ENCODE measurements at regions not wholly inside any gene's neighbourhood (a gene's known extent, or its start where the extent isn't known, plus 50 kb on each side); places are given as distances from the start of the nearest gene placed in this dataset.

DNA sequence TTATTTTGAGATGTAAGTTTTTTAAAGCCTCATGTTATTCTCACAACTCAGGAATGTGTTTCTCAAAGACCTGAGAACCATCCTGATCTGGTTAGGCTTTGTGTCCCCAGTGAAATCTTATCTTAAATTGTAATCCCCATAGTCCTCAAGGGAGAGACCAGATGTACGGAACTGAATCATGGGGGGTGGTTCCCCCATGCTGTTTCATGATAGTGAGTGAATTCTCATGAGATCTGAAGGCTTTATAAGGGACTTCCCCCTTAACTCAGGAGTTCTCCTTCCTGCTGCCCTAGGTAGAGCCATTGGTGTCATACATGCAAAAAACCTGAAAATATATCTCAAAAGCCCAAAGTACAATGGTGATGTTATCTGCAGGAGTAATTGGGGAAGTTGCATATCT lies 836.7 kb downstream of the CBLN2 start:
- Mint-ChIP-seq H3K36me3 (no peaks in the 10 kb centered on the region), H3K27me3 (no peaks in the 10 kb centered on the region), H3K4me1 (no peaks in the 10 kb centered on the region), H3K4me3 (no peak overlapping the region), H3K9me3 (no peaks in the 10 kb centered on the region), H3K27ac (no peak overlapping the region)
- CTCF ChIA-PET = no interaction called here
- no peak for DNase-seq

DNA sequence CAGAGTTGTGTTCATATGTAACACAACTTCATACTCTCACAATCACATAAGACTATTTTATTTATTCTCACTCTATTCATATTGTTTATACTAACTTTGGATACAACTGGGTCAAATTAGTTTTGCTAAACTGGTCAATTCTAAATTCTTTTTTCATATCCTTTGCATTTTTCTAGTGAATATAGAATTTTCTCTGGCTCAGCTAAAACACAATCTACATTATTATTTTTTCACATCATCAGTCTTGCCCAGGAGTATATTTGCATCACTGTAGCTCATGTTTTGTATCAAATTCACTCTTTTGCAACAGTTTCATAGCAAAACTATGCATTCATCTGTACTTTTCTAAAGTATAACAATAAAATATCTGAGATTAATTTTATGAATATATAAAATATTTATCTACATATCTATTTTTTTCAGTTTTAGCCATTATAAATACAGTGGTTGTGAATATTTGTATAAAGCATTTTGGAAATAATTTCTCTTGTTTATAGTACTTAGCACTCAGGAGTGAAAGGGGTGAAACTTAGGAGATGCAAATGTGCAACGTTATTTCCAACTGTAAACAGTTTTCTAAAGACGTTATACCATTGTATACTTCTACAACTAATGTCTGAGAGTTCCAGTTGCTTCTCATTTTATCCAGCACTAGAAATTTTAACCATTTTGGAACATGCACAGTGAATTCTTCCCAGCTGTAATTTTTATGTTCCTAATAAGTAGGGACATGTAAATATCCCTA lies 854.6 kb downstream of the CBLN2 start:
- no peak overlapping the region for H3K4me3 Mint-ChIP-seq
- H3K27ac Mint-ChIP-seq = no peak overlapping the region
- no peak for DNase-seq
- no peaks in the 10 kb centered on the region for H3K36me3 Mint-ChIP-seq
- no peaks in the 10 kb centered on the region for H3K27me3 Mint-ChIP-seq
- no peaks in the 10 kb centered on the region for H3K4me1 Mint-ChIP-seq
- no peaks in the 10 kb centered on the region for H3K9me3 Mint-ChIP-seq
- CTCF ChIA-PET = no interaction called here

DNA sequence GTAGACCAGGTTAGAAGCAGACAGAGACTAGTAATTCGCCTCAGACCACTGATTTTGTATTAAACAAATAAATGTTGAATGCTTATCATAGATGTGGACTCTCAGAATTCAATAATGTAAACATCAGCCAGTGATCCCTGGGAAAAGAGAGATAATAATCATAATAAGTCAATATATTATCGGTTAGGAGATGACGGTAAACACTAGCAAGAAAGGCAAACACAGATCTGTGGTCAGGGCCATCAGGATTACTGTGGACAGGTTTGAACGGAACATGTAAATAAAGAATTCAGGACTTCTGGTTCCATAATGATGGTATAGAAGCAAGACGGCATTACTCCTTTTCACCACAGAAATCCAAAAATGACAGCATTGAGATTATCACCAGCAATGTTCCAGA lies 861.6 kb downstream of the CBLN2 start:
- DNase-seq = no peak
- Mint-ChIP-seq H3K4me3 (no peak overlapping the region), H3K4me1 (no peaks in the 10 kb centered on the region), H3K27me3 (no peaks in the 10 kb centered on the region), H3K27ac (no peak overlapping the region), H3K9me3 (no peaks in the 10 kb centered on the region), H3K36me3 (no peaks in the 10 kb centered on the region)
- CTCF ChIA-PET = no interaction called here

DNA sequence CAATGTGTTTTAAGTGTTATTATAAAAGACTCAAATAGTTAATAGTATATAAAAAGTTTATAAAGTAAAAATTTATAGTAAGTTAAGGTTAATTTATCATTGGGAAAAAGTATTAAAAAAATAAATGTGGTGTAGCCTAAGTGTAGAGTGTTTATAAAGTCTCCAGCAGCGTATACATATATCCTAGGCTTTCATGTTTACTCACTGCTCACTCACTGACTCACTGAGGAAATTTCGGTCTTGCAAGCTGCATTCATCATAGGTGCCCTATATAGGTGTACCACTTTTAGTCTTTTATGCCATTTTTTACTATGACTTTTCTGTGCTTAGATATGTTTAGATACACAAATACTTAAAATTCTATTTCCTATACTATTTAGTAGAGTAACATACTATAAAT lies 866.0 kb downstream of the CBLN2 start:
- no peaks in the 10 kb centered on the region for H3K9me3 Mint-ChIP-seq

DNA sequence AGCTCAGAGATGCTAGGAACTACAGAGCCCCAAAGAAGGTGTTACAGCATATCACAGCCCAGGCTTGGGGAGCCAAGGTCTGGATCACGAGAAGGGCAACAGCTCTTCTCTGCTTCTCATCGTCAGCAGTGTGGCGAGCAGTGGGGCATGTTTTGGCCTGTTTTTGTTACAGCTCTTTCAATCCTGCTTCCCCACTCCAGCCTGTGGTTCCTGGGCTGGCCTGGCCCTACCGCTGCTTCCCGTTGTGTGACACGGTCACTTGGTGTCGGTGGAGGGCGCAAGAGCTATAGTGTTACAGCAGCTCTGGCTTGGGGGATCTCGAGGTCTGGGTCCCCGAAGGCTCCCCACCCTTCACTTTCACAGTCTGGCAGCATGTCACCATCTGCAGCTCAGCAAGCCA lies 870.2 kb downstream of the CBLN2 start:
- no peaks in the 10 kb centered on the region for H3K4me1 Mint-ChIP-seq
- H3K36me3 Mint-ChIP-seq = no peaks in the 10 kb centered on the region
- no peak for DNase-seq
- H3K9me3 Mint-ChIP-seq = no peaks in the 10 kb centered on the region
- no peaks in the 10 kb centered on the region for H3K27me3 Mint-ChIP-seq
- CTCF ChIA-PET = no interaction called here
- no peak overlapping the region for H3K4me3 Mint-ChIP-seq
- no peak overlapping the region for H3K27ac Mint-ChIP-seq

More for the DNA sequence above, 866.0 kb downstream of the CBLN2 start:
- CTCF ChIA-PET = no interaction called here
- H3K4me1 Mint-ChIP-seq = no peaks in the 10 kb centered on the region
- H3K36me3 Mint-ChIP-seq = no peaks in the 10 kb centered on the region
- DNase-seq = no peak
- H3K27me3 Mint-ChIP-seq = no peaks in the 10 kb centered on the region
- H3K27ac Mint-ChIP-seq = no peak overlapping the region
- no peak overlapping the region for H3K4me3 Mint-ChIP-seq

DNA sequence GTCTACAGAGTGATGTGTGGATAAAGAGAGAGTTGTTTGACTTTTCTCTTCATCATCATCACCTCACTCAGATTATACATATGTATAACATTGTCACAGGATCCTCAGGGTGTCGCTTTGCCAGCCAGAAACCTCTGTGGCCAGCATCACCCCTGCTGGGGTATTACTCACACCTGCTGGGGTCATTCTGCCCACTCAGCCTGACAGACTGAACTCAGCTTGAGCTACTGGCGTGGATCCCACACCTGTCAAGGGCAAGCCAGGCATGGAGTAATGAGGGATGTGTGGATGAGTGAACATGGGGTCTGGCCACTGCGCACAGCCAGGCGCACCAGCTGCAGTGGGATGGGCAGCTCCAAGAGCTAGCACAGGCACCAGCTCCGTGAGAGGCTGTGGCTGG lies 870.6 kb downstream of the CBLN2 start:
- Mint-ChIP-seq H3K36me3 (no peaks in the 10 kb centered on the region), H3K4me1 (no peaks in the 10 kb centered on the region), H3K27me3 (no peaks in the 10 kb centered on the region), H3K27ac (no peak overlapping the region), H3K9me3 (no peaks in the 10 kb centered on the region), H3K4me3 (no peak overlapping the region)
- CTCF ChIA-PET = no interaction called here
- DNase-seq = no peak

DNA sequence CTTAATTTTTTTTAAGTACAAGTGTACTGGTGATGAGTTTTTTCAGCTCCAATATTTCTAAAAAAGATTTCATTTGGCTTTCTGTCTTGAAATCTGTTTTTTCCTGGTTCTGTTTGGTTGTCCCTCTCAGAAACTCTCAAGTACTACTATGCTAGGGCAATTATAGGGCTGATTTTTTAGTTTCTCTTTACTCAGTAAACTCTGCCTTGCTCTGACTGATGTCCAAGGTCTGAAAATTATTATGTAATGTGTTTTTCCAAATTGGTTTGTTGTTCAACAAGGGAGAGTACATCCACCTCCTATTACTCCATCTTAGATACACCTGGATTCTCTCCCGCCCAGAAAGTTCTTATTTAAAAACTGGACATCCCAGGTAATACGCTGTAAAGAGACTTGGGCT lies 877.7 kb downstream of the CBLN2 start:
- Mint-ChIP-seq H3K27me3 (no peaks in the 10 kb centered on the region), H3K9me3 (no peaks in the 10 kb centered on the region)

DNA sequence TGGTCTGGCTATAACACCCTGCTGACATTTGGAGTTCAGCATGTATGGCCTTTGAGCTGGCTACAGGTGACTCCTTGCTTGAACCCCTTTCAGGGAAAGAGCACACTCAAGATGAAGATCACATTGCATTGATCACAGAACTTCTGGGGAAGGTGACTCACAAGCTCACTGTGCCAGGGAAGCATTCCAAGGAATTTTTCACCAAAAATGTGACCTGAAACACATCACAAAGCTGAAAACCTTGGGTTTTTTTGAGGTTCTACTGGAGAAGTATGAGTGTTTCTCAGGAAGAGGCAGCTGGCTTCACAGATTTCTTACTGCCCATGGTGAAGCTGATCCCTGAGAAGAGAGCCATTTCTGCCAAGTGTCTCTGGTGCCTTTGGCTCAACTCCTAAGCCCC lies 879.0 kb downstream of the CBLN2 start:
- Mint-ChIP-seq H3K27me3 (no peaks in the 10 kb centered on the region), H3K4me1 (no peaks in the 10 kb centered on the region), H3K9me3 (no peaks in the 10 kb centered on the region), H3K27ac (no peak overlapping the region), H3K36me3 (no peaks in the 10 kb centered on the region), H3K4me3 (no peak overlapping the region)
- DNase-seq = no peak
- CTCF ChIA-PET = no interaction called here

More for the DNA sequence above, 877.7 kb downstream of the CBLN2 start:
- no peaks in the 10 kb centered on the region for H3K36me3 Mint-ChIP-seq
- no peak overlapping the region for H3K27ac Mint-ChIP-seq
- CTCF ChIA-PET = no interaction called here
- H3K4me1 Mint-ChIP-seq = no peaks in the 10 kb centered on the region
- no peak for DNase-seq
- no peak overlapping the region for H3K4me3 Mint-ChIP-seq

DNA sequence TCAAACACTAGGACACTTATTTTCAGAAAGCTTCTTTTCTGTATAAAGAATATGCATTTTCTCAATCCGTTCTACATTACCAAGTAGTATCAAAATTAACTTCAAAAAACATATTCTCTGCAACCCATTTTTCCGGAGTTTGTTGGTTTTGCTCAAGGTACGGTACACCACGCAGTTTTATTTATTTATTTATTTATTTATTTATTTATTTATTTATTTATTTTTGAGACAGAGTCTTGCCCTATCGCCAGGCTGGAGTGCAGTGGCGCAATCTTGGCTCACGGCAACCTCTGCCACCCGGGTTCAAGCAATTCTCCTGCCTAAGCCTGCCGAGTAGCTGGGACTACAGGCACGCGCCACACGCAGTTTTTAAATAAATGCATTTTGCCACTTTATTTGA lies 900.3 kb downstream of the CBLN2 start:
- Mint-ChIP-seq H3K27ac (no peak overlapping the region), H3K4me3 (no peak overlapping the region), H3K4me1 (no peaks in the 10 kb centered on the region), H3K36me3 (no peaks in the 10 kb centered on the region), H3K27me3 (no peaks in the 10 kb centered on the region), H3K9me3 (no peaks in the 10 kb centered on the region)
- CTCF ChIA-PET = no interaction called here
- DNase-seq = no peak

DNA sequence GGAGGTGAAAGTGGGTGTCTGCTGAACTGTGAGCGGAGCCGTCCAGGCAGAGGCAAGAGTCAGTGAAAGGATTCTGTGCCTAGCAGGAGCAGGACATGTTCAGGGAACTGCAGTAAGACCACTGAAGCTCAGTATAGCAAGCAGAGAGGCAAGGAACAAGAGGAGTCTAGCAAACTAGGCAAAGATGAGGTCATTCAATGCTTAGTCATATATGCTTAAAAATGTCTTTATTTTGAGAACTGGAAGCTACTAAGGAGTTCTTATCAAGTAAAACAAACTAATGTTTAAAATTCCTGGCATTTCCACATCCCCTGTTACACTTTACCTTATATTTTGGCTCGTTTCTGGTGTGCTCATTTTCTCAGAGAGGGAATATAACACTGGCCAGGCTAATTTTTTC lies 913.4 kb downstream of the CBLN2 start:
- no peaks in the 10 kb centered on the region for H3K27me3 Mint-ChIP-seq
- H3K27ac Mint-ChIP-seq = no peak overlapping the region
- H3K4me3 Mint-ChIP-seq = no peak overlapping the region
- CTCF ChIA-PET = no interaction called here
- no peaks in the 10 kb centered on the region for H3K36me3 Mint-ChIP-seq
- no peak for DNase-seq
- H3K4me1 Mint-ChIP-seq = no peaks in the 10 kb centered on the region
- no peaks in the 10 kb centered on the region for H3K9me3 Mint-ChIP-seq

DNA sequence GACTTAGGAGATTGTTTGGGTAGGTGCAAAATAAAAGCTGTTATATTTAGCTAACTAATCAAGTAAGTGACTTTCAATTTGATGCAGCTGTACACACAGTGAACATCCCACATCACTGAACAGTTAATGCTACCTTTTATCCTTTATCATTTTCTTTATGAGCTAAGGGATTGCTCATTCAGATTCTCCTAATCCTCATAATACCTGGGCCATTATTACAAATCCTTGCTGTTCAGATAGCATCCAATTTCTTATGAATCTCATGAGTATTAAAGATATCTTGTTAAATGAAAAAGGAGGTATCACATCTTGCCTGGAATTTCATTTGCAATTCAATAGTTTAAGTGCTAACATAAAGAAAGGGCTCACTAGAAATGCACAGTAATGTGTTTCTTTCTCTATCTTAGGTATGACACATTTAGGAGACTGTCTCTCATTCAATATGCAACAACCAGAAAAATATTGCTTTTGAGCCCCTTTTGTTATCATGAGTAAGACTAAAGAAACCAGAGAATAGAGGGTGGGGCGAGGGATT lies 918.5 kb downstream of the CBLN2 start:
- Mint-ChIP-seq H3K27me3 (no peaks in the 10 kb centered on the region), H3K4me3 (no peak overlapping the region), H3K4me1 (no peaks in the 10 kb centered on the region), H3K36me3 (no peaks in the 10 kb centered on the region), H3K9me3 (peaks cover 1% of the 10 kb centered on the region), H3K27ac (no peak overlapping the region)
- CTCF ChIA-PET = no interaction called here
- DNase-seq = no peak

DNA sequence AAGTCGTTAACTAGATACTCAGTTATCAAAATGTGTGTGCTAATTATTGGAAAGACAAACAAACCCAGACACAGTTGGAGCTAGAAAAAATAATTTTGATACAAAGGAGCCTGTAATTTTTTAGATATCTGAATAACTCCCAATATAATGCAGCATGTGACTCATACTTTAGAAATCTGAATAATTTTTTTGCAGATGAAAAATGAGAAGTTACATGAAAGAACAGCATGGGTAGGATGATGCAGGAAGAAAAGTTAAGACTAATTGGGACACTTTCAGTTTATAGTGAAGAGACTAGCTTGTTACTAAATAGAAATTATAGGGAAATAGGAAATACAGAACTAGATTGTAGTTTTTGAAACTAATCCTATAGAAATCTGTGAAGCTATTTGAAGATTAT lies 945.8 kb downstream of the CBLN2 start:
- H3K36me3 Mint-ChIP-seq = no peaks in the 10 kb centered on the region
- H3K4me3 Mint-ChIP-seq = no peak overlapping the region
- DNase-seq = no peak
- no peaks in the 10 kb centered on the region for H3K27me3 Mint-ChIP-seq
- no peaks in the 10 kb centered on the region for H3K4me1 Mint-ChIP-seq
- no peaks in the 10 kb centered on the region for H3K9me3 Mint-ChIP-seq
- H3K27ac Mint-ChIP-seq = no peak overlapping the region
- CTCF ChIA-PET = no interaction called here

DNA sequence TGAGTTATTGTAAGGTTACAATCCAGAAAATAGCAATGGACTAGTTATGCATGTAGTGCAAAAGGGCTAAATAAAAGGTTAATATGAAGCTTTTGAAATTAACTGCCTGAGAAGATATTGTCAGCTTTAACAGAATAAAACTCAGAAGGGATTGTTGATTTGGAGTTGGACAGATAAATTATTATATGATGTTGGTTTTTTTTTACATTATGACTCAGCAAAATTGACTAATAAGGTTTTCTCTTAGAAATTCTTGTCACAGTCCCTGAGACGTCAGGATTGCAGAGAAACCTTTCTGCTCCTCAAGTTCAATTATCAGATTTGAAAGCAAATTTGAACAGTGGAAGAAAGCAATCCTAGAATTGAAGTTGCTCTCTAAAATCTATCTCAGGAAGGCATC lies 946.9 kb downstream of the CBLN2 start:
- H3K4me1 Mint-ChIP-seq = no peaks in the 10 kb centered on the region
- no peaks in the 10 kb centered on the region for H3K27me3 Mint-ChIP-seq
- no peaks in the 10 kb centered on the region for H3K9me3 Mint-ChIP-seq
- no peak for DNase-seq
- H3K27ac Mint-ChIP-seq = no peak overlapping the region
- CTCF ChIA-PET = no interaction called here
- H3K4me3 Mint-ChIP-seq = no peak overlapping the region
- H3K36me3 Mint-ChIP-seq = no peaks in the 10 kb centered on the region

DNA sequence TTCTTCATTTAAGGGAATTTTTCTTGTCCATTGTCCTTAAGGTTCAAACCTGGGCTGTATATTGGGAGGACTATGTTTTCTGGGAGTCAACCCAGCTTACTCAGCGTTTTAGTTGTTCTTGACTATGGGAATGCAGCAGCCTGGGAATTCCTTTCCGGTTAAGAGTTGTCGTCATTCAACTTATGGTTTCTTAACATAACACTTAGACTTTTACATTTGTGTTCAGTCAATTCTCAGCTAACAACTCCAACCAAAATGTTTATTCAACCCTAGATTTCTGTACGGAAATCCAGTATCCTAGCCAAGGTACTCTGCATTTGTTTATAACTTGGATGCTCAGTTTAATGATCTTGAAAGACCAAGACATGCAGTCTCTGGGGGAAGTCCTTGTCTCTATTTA lies 960.9 kb downstream of the CBLN2 start:
- CTCF ChIA-PET = no interaction called here
- Mint-ChIP-seq H3K27me3 (no peaks in the 10 kb centered on the region), H3K4me1 (no peaks in the 10 kb centered on the region), H3K27ac (no peak overlapping the region), H3K4me3 (no peak overlapping the region), H3K9me3 (no peaks in the 10 kb centered on the region), H3K36me3 (no peaks in the 10 kb centered on the region)
- DNase-seq = no peak

DNA sequence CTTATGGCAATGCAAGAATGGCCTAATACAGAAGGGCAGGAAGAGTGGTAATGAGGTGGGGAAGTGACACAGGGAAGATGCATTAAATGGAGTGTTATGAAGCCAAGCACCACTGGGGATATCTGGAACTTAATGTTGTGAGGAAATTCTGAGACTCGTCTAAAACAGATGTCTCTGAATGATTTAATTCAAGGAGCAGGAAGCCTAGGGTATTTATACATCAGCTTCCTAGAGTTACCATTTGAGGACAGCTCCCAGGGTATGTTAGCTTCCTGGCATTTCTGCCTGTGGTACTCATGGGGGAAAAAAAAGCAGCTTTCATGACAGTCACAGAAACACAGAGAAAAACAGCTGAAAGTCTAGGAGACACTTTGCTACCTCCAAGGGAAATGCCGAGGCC lies 989.5 kb downstream of the CBLN2 start:
- no peak for DNase-seq
- no peak overlapping the region for H3K4me3 Mint-ChIP-seq
- no peaks in the 10 kb centered on the region for H3K27me3 Mint-ChIP-seq
- CTCF ChIA-PET = no interaction called here
- no peaks in the 10 kb centered on the region for H3K36me3 Mint-ChIP-seq
- H3K4me1 Mint-ChIP-seq = no peaks in the 10 kb centered on the region
- H3K9me3 Mint-ChIP-seq = peaks cover 1% of the 10 kb centered on the region
- H3K27ac Mint-ChIP-seq = no peak overlapping the region

DNA sequence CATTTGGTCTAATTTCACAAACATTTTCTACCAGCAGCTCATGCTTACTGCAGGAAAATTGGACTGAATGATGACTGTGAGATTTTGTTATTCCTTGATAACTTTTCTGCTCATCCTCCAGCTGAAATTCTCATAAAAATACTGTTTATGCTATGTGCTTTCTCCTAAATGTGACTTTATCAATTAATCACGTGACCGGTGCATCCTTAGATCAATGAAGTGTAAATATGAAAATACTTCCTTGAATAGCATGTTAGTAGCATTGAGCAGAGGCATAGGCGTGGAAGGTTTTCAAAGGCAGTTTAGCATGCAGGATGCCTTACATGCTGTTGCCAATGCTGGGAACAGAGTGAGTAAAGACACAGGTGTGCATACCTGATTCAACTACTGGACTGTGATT lies 1002.5 kb downstream of the CBLN2 start:
- Mint-ChIP-seq H3K27ac (no peak overlapping the region), H3K4me3 (no peak overlapping the region), H3K36me3 (no peaks in the 10 kb centered on the region), H3K4me1 (no peaks in the 10 kb centered on the region), H3K9me3 (peaks cover 8% of the 10 kb centered on the region), H3K27me3 (no peaks in the 10 kb centered on the region)
- no peak for DNase-seq
- CTCF ChIA-PET = no interaction called here
